Astrocyte (in vitro differentiated cells and primary cell): ENCODE measurements at regions not wholly inside any gene's neighbourhood (a gene's known extent, or its start where the extent isn't known, plus 50 kb on each side); places are given as distances from the start of the nearest gene placed in this dataset.

ENCODE experiments used
- DNase-seq: peaks from one replicate; pipeline ENCODE4 v3.0.0-alpha.2; 2010; ENCODE audit warnings: low read depth
- FAIRE-seq: peaks from 2 replicates; lab custom pipeline; 2011; peaks lifted over from hg19 to GRCh38; lab: Jason Lieb, UNC
- H2AFZ ChIP-seq: 2 replicates; pipeline ENCODE4 v1.6.0; 2012; ENCODE audit warnings: low read depth, low read length, inconsistent platforms
- H3K27ac ChIP-seq: 2 replicates; pipeline ENCODE4 v1.5.1; 2011; ENCODE audit warnings: low read depth, low read length, inconsistent platforms
- H3K27me3 ChIP-seq: 2 replicates; pipeline ENCODE4 v1.6.0; 2011; ENCODE audit warnings: low read length, inconsistent platforms; ENCODE audit not compliant: insufficient read depth
- H3K36me3 ChIP-seq: 2 replicates; pipeline ENCODE4 v1.5.1; 2011; ENCODE audit warnings: low read length, inconsistent platforms; ENCODE audit not compliant: insufficient read depth
- H3K4me1 ChIP-seq: 2 replicates; pipeline ENCODE4 v1.5.1; 2011; ENCODE audit warnings: low read length, inconsistent platforms; ENCODE audit not compliant: insufficient read depth
- H3K4me2 ChIP-seq: 2 replicates; pipeline ENCODE4 v1.6.0; 2012; ENCODE audit warnings: low read length, inconsistent platforms
- H3K4me3 ChIP-seq: 2 replicates; pipeline ENCODE4 v1.5.1; 2011; ENCODE audit warnings: low read depth, mild to moderate bottlenecking, low read length, inconsistent platforms; ENCODE audit not compliant: insufficient read depth
- H3K79me2 ChIP-seq: 2 replicates; pipeline ENCODE4 v1.6.0; 2012; ENCODE audit warnings: mild to moderate bottlenecking, low read length, inconsistent platforms; ENCODE audit not compliant: insufficient read depth
- H3K9ac ChIP-seq: 2 replicates; pipeline ENCODE4 v1.6.0; 2012; ENCODE audit warnings: mild to moderate bottlenecking, low read length, inconsistent platforms
- H3K9me3 ChIP-seq: 2 replicates; pipeline ENCODE4 v1.5.1; 2012; ENCODE audit warnings: low read depth, mild to moderate bottlenecking, low read length, inconsistent platforms; ENCODE audit not compliant: insufficient read depth
- H4K20me1 ChIP-seq: 2 replicates; pipeline ENCODE4 v1.6.0; 2012; ENCODE audit warnings: low read length, inconsistent platforms; ENCODE audit not compliant: insufficient read depth
- H3K27ac Mint-ChIP-seq: one replicate; pipeline ENCODE4 v1.8.0; 2021; ENCODE audit warnings: mild to moderate bottlenecking, mixed read lengths; ENCODE audit not compliant: unreplicated experiment
- H3K27me3 Mint-ChIP-seq: one replicate; pipeline ENCODE4 v1.8.0; 2021; ENCODE audit warnings: low read depth, mixed read lengths; ENCODE audit not compliant: unreplicated experiment
- H3K36me3 Mint-ChIP-seq: one replicate; pipeline ENCODE4 v1.8.0; 2021; ENCODE audit warnings: low read depth, mixed read lengths; ENCODE audit not compliant: unreplicated experiment
- H3K4me1 Mint-ChIP-seq: one replicate; pipeline ENCODE4 v1.8.0; 2021; ENCODE audit warnings: low read depth, mixed read lengths; ENCODE audit not compliant: unreplicated experiment
- H3K4me3 Mint-ChIP-seq: one replicate; pipeline ENCODE4 v1.8.0; 2021; ENCODE audit warnings: mild to moderate bottlenecking, moderate library complexity, mixed read lengths; ENCODE audit not compliant: unreplicated experiment
- H3K9me3 Mint-ChIP-seq: one replicate; pipeline ENCODE4 v1.8.0; 2021; ENCODE audit warnings: mild to moderate bottlenecking, mixed read lengths; ENCODE audit not compliant: unreplicated experiment
- CTCF ChIP-seq: IDR thresholded peaks from 2 replicates; pipeline ENCODE4 v1.5.1; 2011; ENCODE audit warnings: low read depth, mild to moderate bottlenecking, inconsistent platforms, low read length, moderate library complexity; ENCODE audit not compliant: insufficient read depth
- EZH2 ChIP-seq: IDR thresholded peaks from 2 replicates; pipeline ENCODE4 v1.6.1; 2012; ENCODE audit warnings: mild to moderate bottlenecking, low read length, inconsistent platforms; ENCODE audit not compliant: insufficient read depth

GRCh38 chr6:6788394-6789032 lies 200.0 kb downstream of the LY86 start:
- Mint-ChIP-seq H3K9me3 (no peaks in the 10 kb centered on the region), H3K27me3 (peaks cover 6% of the 10 kb centered on the region), H3K27ac (no peak overlapping the region), H3K4me3 (no peak overlapping the region), H3K4me1 (peaks cover 19% of the 10 kb centered on the region), H3K36me3 (no peaks in the 10 kb centered on the region)
- DNase-seq (no peak), FAIRE-seq (no peak)
- no peak overlapping the region for H3K9ac ChIP-seq
- H3K4me1 ChIP-seq = no peaks in the 10 kb centered on the region
- H2AFZ ChIP-seq = no peak overlapping the region
- H3K9me3 ChIP-seq = no peaks in the 10 kb centered on the region
- no peak overlapping the region for H3K4me2 ChIP-seq
- no peak for TF ChIP-seq EZH2
- peak; percentile 18 for TF ChIP-seq CTCF
- H3K36me3 ChIP-seq = no peaks in the 10 kb centered on the region
- no peak overlapping the region for H3K27ac ChIP-seq
- H3K27me3 ChIP-seq = no peaks in the 10 kb centered on the region
- no peak overlapping the region for H3K4me3 ChIP-seq
- H3K79me2 ChIP-seq = no peaks in the 10 kb centered on the region
- H4K20me1 ChIP-seq = no peaks in the 10 kb centered on the region

GRCh38 chr6:6790393-6790792 lies 201.9 kb downstream of the LY86 start:
- DNase-seq = no peak
- Histone ChIP-seq H3K9me3 (no peaks in the 10 kb centered on the region), H4K20me1 (no peaks in the 10 kb centered on the region), H3K4me3 (no peak overlapping the region), H3K79me2 (no peaks in the 10 kb centered on the region), H3K36me3 (no peaks in the 10 kb centered on the region), H3K9ac (no peak overlapping the region), H3K27me3 (no peaks in the 10 kb centered on the region), H3K4me1 (no peaks in the 10 kb centered on the region), H3K27ac (no peak overlapping the region), H2AFZ (no peak overlapping the region), H3K4me2 (no peak overlapping the region)
- H3K27me3 Mint-ChIP-seq = peaks cover 12% of the 10 kb centered on the region
- TF ChIP-seq CTCF (no peak), EZH2 (no peak)
- H3K36me3 Mint-ChIP-seq = no peaks in the 10 kb centered on the region
- H3K4me3 Mint-ChIP-seq = no peak overlapping the region
- no peak for FAIRE-seq
- peaks cover 11% of the 10 kb centered on the region for H3K4me1 Mint-ChIP-seq
- H3K9me3 Mint-ChIP-seq = no peaks in the 10 kb centered on the region
- no peak overlapping the region for H3K27ac Mint-ChIP-seq

- Histone ChIP-seq H2AFZ (no peak overlapping the region), H3K36me3 (no peaks in the 10 kb centered on the region), H3K27ac (no peak overlapping the region), H3K9ac (no peak overlapping the region), H4K20me1 (no peaks in the 10 kb centered on the region), H3K4me3 (no peak overlapping the region), H3K9me3 (no peaks in the 10 kb centered on the region), H3K27me3 (no peaks in the 10 kb centered on the region), H3K4me1 (no peaks in the 10 kb centered on the region), H3K79me2 (no peaks in the 10 kb centered on the region), H3K4me2 (no peak overlapping the region)
- Mint-ChIP-seq H3K36me3 (no peaks in the 10 kb centered on the region), H3K9me3 (no peaks in the 10 kb centered on the region), H3K4me3 (no peak overlapping the region), H3K4me1 (peaks cover 11% of the 10 kb centered on the region), H3K27me3 (peaks cover 12% of the 10 kb centered on the region), H3K27ac (no peak overlapping the region)
- DNase-seq (peak; percentile 8), FAIRE-seq (no peak)
- TF ChIP-seq EZH2 (no peak), CTCF (no peak)
Observed at GRCh38 chr6:6790891-6791290, 202.4 kb downstream of the LY86 start.
